ENCODE measurements at regions not wholly inside any gene's neighbourhood (a gene's known extent, or its start where the extent isn't known, plus 50 kb on each side); places are given as distances from the start of the nearest gene placed in this dataset.

DNA sequence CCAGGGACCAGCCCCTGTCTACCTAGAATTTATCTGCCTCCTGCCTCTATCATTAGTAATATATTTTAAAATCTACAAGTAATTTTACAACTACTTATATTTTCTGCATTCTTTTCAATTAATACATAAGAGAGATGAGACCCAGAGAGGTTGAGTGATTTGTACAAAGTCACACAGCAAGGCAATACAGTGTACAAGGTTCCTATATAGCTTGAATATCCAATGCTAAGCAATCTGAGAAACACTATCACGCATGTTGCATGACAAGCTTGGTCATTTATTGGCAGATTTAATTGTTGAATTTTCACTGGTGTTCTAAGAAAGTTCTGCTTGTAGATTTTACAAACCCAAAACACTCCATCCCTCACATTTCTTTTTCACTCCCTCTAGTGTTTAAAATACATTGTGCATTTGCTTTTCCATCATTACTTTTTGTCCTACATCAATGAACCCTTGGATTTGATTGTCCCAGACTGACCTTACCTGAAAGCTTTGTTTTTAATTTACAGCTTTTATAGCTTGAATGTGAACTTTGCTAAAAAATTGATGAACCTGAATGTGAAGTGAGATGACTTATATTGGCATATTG is 520.9 kb upstream of the CITED2 start:
- Histone ChIP-seq H3K4me1 (ENCODE audit: control insufficient read depth, insufficient read depth, low read length) (no peaks in the 10 kb centered on the region), H3K27ac (ENCODE audit: low read length) (no peak overlapping the region), H3K9me3 (replicated peaks; ENCODE audit: control insufficient read depth, low read depth, low read length) (no peaks in the 10 kb centered on the region), H3K27me3 (ENCODE audit: control insufficient read depth, insufficient read depth, low read length) (no peaks in the 10 kb centered on the region), H3K4me3 (ENCODE audit: low read length) (no peak overlapping the region), H3K36me3 (ENCODE audit: control insufficient read depth, insufficient read depth, low read length) (no peaks in the 10 kb centered on the region)
- no peak for DNase-seq
- no CpG with 5 or more reads among the region's 1 CpG for WGBS (ENCODE audit: insufficient coverage)

GRCh38 chr6:139894271-139894670 is 519.8 kb upstream of the CITED2 start:
- Histone ChIP-seq H3K4me1 (ENCODE audit: control insufficient read depth, insufficient read depth, low read length) (no peaks in the 10 kb centered on the region), H3K36me3 (ENCODE audit: control insufficient read depth, insufficient read depth, low read length) (no peaks in the 10 kb centered on the region), H3K4me3 (ENCODE audit: low read length) (no peak overlapping the region), H3K9me3 (replicated peaks; ENCODE audit: control insufficient read depth, low read depth, low read length) (no peaks in the 10 kb centered on the region), H3K27me3 (ENCODE audit: control insufficient read depth, insufficient read depth, low read length) (no peaks in the 10 kb centered on the region), H3K27ac (ENCODE audit: low read length) (no peak overlapping the region)
- no peak for DNase-seq
- 94% methylated on average over 6 of the region's 8 CpGs for WGBS (ENCODE audit: insufficient coverage)

GRCh38 chr6:139891471-139891870 is 517.0 kb upstream of the CITED2 start:
- Histone ChIP-seq H3K27ac (ENCODE audit: low read length) (no peak overlapping the region), H3K4me1 (ENCODE audit: control insufficient read depth, insufficient read depth, low read length) (peaks cover 5% of the 10 kb centered on the region), H3K4me3 (ENCODE audit: low read length) (no peak overlapping the region), H3K36me3 (ENCODE audit: control insufficient read depth, insufficient read depth, low read length) (no peaks in the 10 kb centered on the region), H3K27me3 (ENCODE audit: control insufficient read depth, insufficient read depth, low read length) (no peaks in the 10 kb centered on the region), H3K9me3 (replicated peaks; ENCODE audit: control insufficient read depth, low read depth, low read length) (no peaks in the 10 kb centered on the region)
- 85% methylated on average over 2 of the region's 4 CpGs for WGBS (ENCODE audit: insufficient coverage)
- DNase-seq, result no peak

DNA sequence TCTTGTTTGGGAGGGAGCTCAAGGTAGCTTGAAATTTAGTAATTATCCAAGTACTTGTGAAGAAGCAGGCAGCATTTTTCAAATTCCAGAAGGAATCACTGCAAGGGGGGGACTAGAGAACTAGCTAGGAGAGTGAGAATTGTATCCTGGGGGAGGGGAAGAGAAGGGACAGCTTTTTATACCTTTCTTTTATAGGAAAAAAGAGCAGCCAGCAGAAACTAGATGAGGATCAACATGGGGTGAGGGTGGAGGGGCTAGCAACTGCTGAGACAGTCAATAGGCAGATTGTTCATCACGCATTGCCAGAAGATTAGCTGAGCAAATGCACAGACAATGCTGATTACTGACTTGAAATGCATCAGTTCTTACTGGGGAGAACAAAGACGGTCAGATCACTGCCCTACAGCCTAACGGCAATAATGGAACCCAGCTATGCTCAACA is 514.3 kb upstream of the CITED2 start:
- no peak overlapping the region for H3K27ac ChIP-seq (ENCODE audit: low read length)
- H3K36me3 ChIP-seq (ENCODE audit: control insufficient read depth, insufficient read depth, low read length), result no peaks in the 10 kb centered on the region
- H3K4me1 ChIP-seq (ENCODE audit: control insufficient read depth, insufficient read depth, low read length), result peaks cover 5% of the 10 kb centered on the region
- no peaks in the 10 kb centered on the region for H3K27me3 ChIP-seq (ENCODE audit: control insufficient read depth, insufficient read depth, low read length)
- WGBS (ENCODE audit: insufficient coverage), result 73% methylated on average over 1 of the region's 3 CpGs
- DNase-seq, result peak; percentile 40
- no peak overlapping the region for H3K4me3 ChIP-seq (ENCODE audit: low read length)
- H3K9me3 ChIP-seq (replicated peaks; ENCODE audit: control insufficient read depth, low read depth, low read length), result no peaks in the 10 kb centered on the region

- WGBS (ENCODE audit: insufficient coverage), result no CpG with 5 or more reads among the region's 3 CpGs
Observed at GRCh38 chr6:139887275-139887674, 512.8 kb upstream of the CITED2 start.

DNA sequence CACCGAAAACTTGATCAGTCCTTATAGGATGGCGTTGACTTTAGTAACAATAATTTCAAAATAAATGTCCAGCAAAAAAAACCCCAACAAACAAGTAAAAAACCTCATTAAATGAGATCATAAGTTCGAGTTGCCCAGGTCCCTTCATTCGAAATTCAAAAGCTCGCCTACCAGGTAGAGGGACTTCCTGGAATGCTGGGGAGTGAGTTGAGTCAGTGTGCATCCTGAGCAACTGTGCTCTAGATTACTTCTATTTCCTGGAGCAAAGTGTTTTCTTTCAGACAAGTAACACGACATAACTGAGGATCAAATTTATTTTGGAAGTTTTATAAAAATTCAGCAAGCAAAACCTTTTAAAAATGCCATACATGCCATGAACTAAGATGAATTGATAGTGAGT is 511.9 kb upstream of the CITED2 start:
- Histone ChIP-seq H3K36me3 (ENCODE audit: control insufficient read depth, insufficient read depth, low read length) (no peaks in the 10 kb centered on the region), H3K9me3 (replicated peaks; ENCODE audit: control insufficient read depth, low read depth, low read length) (no peaks in the 10 kb centered on the region), H3K27me3 (ENCODE audit: control insufficient read depth, insufficient read depth, low read length) (no peaks in the 10 kb centered on the region), H3K4me3 (ENCODE audit: low read length) (no peak overlapping the region), H3K4me1 (ENCODE audit: control insufficient read depth, insufficient read depth, low read length) (peaks cover 15% of the 10 kb centered on the region), H3K27ac (ENCODE audit: low read length) (no peak overlapping the region)
- 100% methylated on average over 2 of the region's 6 CpGs for WGBS (ENCODE audit: insufficient coverage)
- no peak for DNase-seq

More at GRCh38 chr6:139887275-139887674, 512.8 kb upstream of the CITED2 start:
- no peak overlapping the region for H3K27ac ChIP-seq (ENCODE audit: low read length)
- no peaks in the 10 kb centered on the region for H3K27me3 ChIP-seq (ENCODE audit: control insufficient read depth, insufficient read depth, low read length)
- H3K9me3 ChIP-seq (replicated peaks; ENCODE audit: control insufficient read depth, low read depth, low read length), result no peaks in the 10 kb centered on the region
- H3K36me3 ChIP-seq (ENCODE audit: control insufficient read depth, insufficient read depth, low read length), result no peaks in the 10 kb centered on the region
- DNase-seq, result no peak
- peaks cover 12% of the 10 kb centered on the region for H3K4me1 ChIP-seq (ENCODE audit: control insufficient read depth, insufficient read depth, low read length)
- H3K4me3 ChIP-seq (ENCODE audit: low read length), result no peak overlapping the region

DNA sequence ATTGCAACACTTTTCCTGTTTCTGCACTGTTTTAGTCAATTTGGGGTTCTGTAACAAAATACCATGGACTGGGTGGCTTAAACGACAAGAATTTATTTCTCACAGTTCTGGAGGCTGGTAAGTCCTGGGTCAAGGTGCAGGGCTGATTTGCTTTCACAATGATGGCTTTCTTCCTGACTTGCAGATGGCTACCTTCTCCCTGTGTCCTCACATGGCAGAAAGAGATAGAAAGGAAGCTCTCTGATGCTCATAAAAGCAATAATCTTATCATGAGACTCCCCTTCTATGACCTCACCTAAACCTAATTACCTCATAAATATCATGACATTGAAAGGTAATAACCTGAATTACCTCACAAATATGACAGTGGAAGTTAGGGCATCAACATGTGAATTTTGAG is 511.5 kb upstream of the CITED2 start:
- no peak for DNase-seq
- WGBS (ENCODE audit: insufficient coverage), result no CpG with 5 or more reads among the region's 1 CpG
- Histone ChIP-seq H3K4me3 (ENCODE audit: low read length) (no peak overlapping the region), H3K4me1 (ENCODE audit: control insufficient read depth, insufficient read depth, low read length) (peaks cover 15% of the 10 kb centered on the region), H3K9me3 (replicated peaks; ENCODE audit: control insufficient read depth, low read depth, low read length) (no peaks in the 10 kb centered on the region), H3K27me3 (ENCODE audit: control insufficient read depth, insufficient read depth, low read length) (no peaks in the 10 kb centered on the region), H3K36me3 (ENCODE audit: control insufficient read depth, insufficient read depth, low read length) (no peaks in the 10 kb centered on the region), H3K27ac (ENCODE audit: low read length) (no peak overlapping the region)

- Histone ChIP-seq H3K27me3 (ENCODE audit: control insufficient read depth, insufficient read depth, low read length) (no peaks in the 10 kb centered on the region), H3K4me3 (ENCODE audit: low read length) (no peak overlapping the region), H3K36me3 (ENCODE audit: control insufficient read depth, insufficient read depth, low read length) (no peaks in the 10 kb centered on the region), H3K4me1 (ENCODE audit: control insufficient read depth, insufficient read depth, low read length) (peaks cover 13% of the 10 kb centered on the region), H3K27ac (ENCODE audit: low read length) (peak overlapping the region; percentile 32), H3K9me3 (replicated peaks; ENCODE audit: control insufficient read depth, low read depth, low read length) (no peaks in the 10 kb centered on the region)
- peak; percentile 61 for DNase-seq
- WGBS (ENCODE audit: insufficient coverage), result no CpG with 5 or more reads among the region's 5 CpGs
Observed at GRCh38 chr6:139883776-139884175, 509.3 kb upstream of the CITED2 start.

GRCh38 chr6:139882977-139883728 is 508.7 kb upstream of the CITED2 start:
- 83% methylated on average over 1 of the region's 3 CpGs for WGBS (ENCODE audit: insufficient coverage)
- no peak overlapping the region for H3K4me3 ChIP-seq (ENCODE audit: low read length)

DNA sequence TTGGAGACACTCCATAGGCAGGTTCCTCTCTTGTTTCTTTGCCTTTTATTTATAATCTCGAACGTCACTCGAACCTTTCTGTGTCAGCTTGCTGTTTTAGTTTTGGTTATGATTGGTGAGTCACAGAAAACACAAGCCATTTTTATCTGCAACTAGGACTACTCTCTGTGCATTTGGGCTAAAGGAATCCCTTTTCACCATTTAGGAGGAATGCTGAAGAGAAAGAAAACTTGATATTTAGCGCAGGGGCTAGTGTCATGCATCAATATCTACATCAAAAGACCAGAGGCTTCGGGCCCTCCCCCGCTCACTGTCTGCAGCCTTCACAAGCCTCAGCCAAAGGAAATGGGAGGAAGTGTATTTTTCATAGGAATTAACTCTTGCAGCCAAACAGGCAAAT is 507.8 kb upstream of the CITED2 start:
- peak; percentile 33 for DNase-seq
- H3K4me1 ChIP-seq (ENCODE audit: control insufficient read depth, insufficient read depth, low read length), result peaks cover 10% of the 10 kb centered on the region
- no peaks in the 10 kb centered on the region for H3K36me3 ChIP-seq (ENCODE audit: control insufficient read depth, insufficient read depth, low read length)
- H3K4me3 ChIP-seq (ENCODE audit: low read length), result no peak overlapping the region
- H3K9me3 ChIP-seq (replicated peaks; ENCODE audit: control insufficient read depth, low read depth, low read length), result no peaks in the 10 kb centered on the region
- H3K27ac ChIP-seq (ENCODE audit: low read length), result no peak overlapping the region
- no CpG with 5 or more reads among the region's 6 CpGs for WGBS (ENCODE audit: insufficient coverage)
- H3K27me3 ChIP-seq (ENCODE audit: control insufficient read depth, insufficient read depth, low read length), result no peaks in the 10 kb centered on the region

More at GRCh38 chr6:139882977-139883728, 508.7 kb upstream of the CITED2 start:
- peaks cover 10% of the 10 kb centered on the region for H3K4me1 ChIP-seq (ENCODE audit: control insufficient read depth, insufficient read depth, low read length)
- peak; percentile 67 for DNase-seq
- H3K9me3 ChIP-seq (replicated peaks; ENCODE audit: control insufficient read depth, low read depth, low read length), result no peaks in the 10 kb centered on the region
- no peaks in the 10 kb centered on the region for H3K36me3 ChIP-seq (ENCODE audit: control insufficient read depth, insufficient read depth, low read length)
- peak overlapping the region; percentile 32 for H3K27ac ChIP-seq (ENCODE audit: low read length)
- H3K27me3 ChIP-seq (ENCODE audit: control insufficient read depth, insufficient read depth, low read length), result no peaks in the 10 kb centered on the region

Data from muscle of leg (tissue), 3 donors.